GM12891 (cell line): ENCODE measurements at regions not wholly inside any gene's neighbourhood (a gene's known extent, or its start where the extent isn't known, plus 50 kb on each side); places are given as distances from the start of the nearest gene placed in this dataset.
"Not testable (repeated sequence)": the region's sequence is repeated elsewhere in the genome, so short reads cannot be mapped to it uniquely, and the experiment has no call there.

Source experiments
- DNase-seq: peaks from one replicate; pipeline ENCODE4 v3.0.0; 2011; ENCODE audit warnings: low spot score; ENCODE audit not compliant: insufficient read length
- FAIRE-seq: peaks from 2 replicates; lab custom pipeline; 2011; peaks lifted over from hg19 to GRCh38; lab: Jason Lieb, UNC
- PAX5 ChIP-seq: IDR thresholded peaks from 2 replicates; pipeline ENCODE4 v1.6.1; 2011; ENCODE audit warnings: low read length, moderate library complexity, mild to moderate bottlenecking; ENCODE audit not compliant: insufficient read depth, severe bottlenecking
- POLR2A ChIP-seq: IDR thresholded peaks from 2 replicates; pipeline ENCODE4 v1.6.1; 2011; ENCODE audit warnings: low read depth, low read length, control low read depth
- POLR2AphosphoS5 ChIP-seq: IDR thresholded peaks from 2 replicates; pipeline ENCODE4 v1.6.1; 2011; ENCODE audit warnings: low read depth, low read length, control low read depth
- POU2F2 ChIP-seq: IDR thresholded peaks from 2 replicates; pipeline ENCODE4 v1.6.1; 2011; ENCODE audit warnings: low read depth, mild to moderate bottlenecking, control low read depth, low read length, moderate library complexity
- SPI1 ChIP-seq: IDR thresholded peaks from 2 replicates; pipeline ENCODE4 v1.6.1; 2011; ENCODE audit warnings: low read depth, low read length, control low read depth
- TAF1 ChIP-seq: IDR thresholded peaks from 2 replicates; pipeline ENCODE4 v1.6.1; 2011; ENCODE audit warnings: low read depth, low read length, control low read depth

DNA sequence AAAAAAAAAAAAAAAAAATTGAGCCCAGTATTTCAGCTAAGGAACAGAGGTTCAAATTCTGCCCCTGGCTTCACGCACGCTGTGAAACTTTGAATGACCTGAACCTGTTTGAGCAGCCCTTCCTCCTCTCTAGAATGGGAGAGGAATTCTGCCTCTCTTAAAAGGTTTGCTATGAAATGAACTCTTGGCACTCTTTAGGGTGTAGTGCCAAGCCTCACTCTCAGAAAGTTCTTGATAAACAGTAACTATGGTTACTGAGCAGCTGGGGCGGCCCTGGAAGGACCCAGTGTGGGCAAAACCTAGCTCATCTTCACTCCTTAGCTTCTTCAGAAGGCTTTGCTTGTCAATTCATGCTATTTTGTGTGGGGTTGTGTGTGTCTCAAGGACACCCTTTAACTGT is 73.7 kb downstream of the GEMIN8 start:
- DNase-seq (no peak), FAIRE-seq (no peak)
- TF ChIP-seq POLR2AphosphoS5 = no peak
- TF ChIP-seq POLR2A = no peak
- TF ChIP-seq PAX5 = no peak
- TF ChIP-seq SPI1 = no peak
- no peak for TF ChIP-seq POU2F2
- TF ChIP-seq TAF1 = no peak

GRCh38 chrX:13955095-13955647 is 74.5 kb downstream of the GEMIN8 start:
- FAIRE-seq (no peak), DNase-seq (no peak)
- TF ChIP-seq TAF1 (no peak), PAX5 (no peak), SPI1 (no peak), POU2F2 (no peak), POLR2AphosphoS5 (no peak)

- no peak for TF ChIP-seq SPI1
- no peak for TF ChIP-seq POU2F2
- no peak for TF ChIP-seq POLR2A
- no peak for TF ChIP-seq TAF1
- TF ChIP-seq PAX5 = no peak
- TF ChIP-seq POLR2AphosphoS5 = no peak
- DNase-seq (no peak), FAIRE-seq (no peak)
Observed at GRCh38 chrX:13952581-13952980, 77.1 kb downstream of the GEMIN8 start.

GRCh38 chrX:13946223-13946622 is 83.5 kb downstream of the GEMIN8 start:
- FAIRE-seq, DNase-seq: not testable (repeated sequence)

DNA sequence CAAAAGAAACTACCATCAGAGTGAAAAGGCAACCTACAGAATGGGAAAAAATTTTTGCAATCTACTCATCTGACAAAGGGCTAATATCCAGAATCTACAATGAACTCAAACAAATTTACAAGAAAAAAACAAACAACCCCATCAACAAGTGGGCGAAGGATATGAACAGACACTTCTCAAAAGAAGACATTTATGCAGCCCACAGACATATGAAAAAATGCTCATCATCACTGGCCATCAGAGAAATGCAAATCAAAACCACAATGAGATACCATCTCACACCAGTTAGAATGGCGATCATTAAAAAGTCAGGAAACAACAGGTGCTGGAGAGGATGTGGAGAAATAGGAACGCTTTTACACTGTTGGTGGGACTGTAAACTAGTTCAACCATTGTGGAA is 83.9 kb downstream of the GEMIN8 start:
- not testable (repeated sequence) for DNase-seq, FAIRE-seq

DNA sequence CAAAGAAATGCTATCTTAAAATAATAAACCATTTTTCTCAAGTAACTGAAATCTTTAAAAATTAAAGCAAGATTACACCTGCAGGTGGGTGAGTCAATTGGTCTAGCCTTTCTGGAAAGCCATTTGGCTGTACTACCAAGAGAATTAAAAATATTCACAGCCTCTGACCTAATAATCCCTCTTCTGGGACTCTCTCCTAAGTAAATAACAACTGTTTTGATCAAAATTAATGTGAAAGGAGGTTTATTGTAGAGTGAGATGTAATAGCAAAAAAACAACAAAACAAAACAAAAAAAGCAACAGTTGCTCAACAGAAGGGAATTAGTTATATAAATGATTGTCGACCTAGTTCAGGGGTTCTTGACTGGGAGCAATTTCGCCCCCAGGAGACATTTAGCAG is 89.0 kb downstream of the GEMIN8 start:
- no peak for FAIRE-seq
- TF ChIP-seq TAF1 (no peak), PAX5 (no peak), POLR2A (no peak), POLR2AphosphoS5 (no peak), POU2F2 (no peak), SPI1 (no peak)
- no peak for DNase-seq

DNA sequence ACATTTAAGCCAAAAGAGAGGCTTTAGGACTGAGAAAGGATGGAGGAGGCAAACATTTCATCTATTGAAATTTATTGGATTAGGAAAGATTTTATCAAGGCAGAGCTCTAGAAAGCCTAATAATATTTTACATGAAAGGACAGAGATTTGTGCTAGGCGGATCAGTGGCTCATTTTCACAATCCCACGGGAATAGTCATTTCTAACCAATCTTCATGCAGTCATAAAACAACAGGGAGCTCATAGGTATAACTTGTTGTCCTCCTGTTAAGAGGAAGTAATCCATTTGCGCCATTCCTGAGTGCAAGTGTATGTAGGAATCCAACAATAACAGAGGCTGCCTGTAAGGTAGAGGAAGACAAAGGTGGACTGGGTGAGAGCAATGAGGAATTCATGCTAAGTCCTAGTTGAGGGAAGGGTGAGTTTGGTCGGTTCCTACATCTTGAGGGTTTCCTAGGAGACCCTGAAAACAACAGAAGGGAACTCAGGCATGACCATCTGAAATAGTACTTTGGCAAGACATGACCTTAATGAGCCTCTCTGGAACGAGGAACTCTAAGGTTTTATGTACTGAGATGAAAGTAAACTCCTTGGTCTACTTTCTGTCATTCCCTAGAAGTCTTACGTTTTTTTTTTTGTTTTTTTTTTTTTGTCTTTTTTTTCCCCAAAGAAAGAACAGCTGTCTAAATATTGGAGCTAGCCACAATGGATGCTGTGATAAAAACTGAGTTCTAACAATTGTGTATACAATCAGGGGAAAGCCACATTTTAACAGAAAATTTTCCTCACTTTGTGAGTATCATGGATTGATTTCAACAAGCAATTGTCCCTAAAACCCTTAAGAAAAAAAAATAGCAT is 89.7 kb downstream of the GEMIN8 start:
- TF ChIP-seq POLR2A (no peak), POLR2AphosphoS5 (no peak)
- no peak for DNase-seq
- FAIRE-seq = no peak

- no peak for FAIRE-seq
- DNase-seq = no peak
- TF ChIP-seq PAX5 (no peak), POU2F2 (no peak), SPI1 (no peak), POLR2A (no peak), TAF1 (no peak), POLR2AphosphoS5 (no peak)
Observed at GRCh38 chrX:13938829-13939530, 90.7 kb downstream of the GEMIN8 start.

GRCh38 chrX:13938051-13938828 is 91.5 kb downstream of the GEMIN8 start:
- DNase-seq (no peak), FAIRE-seq (no peak)
- TF ChIP-seq POU2F2 (no peak), POLR2A (no peak)
